ENCODE measurements at regions not wholly inside any gene's neighbourhood (a gene's known extent, or its start where the extent isn't known, plus 50 kb on each side); places are given as distances from the start of the nearest gene placed in this dataset.

- H3K27me3 ChIP-seq (ENCODE audit: control insufficient read depth in 2 of 2, insufficient read depth in 2 of 2, low read length in 2 of 2) = no peaks in the 10 kb centered on the region
- H3K4me1 ChIP-seq (ENCODE audit: control insufficient read depth in 1 of 2, insufficient read depth in 2 of 2, low read length in 2 of 2) = no peaks in the 10 kb centered on the region
- no peak overlapping the region for H3K27ac ChIP-seq (ENCODE audit: low read depth in 1 of 2, low read length in 2 of 2)
- no peak overlapping the region for H3K27ac Mint-ChIP-seq
- no peak overlapping the region for H2AFZ ChIP-seq (ENCODE audit: insufficient read depth, low read depth, low read length, poor library complexity, severe bottlenecking)
- H3K36me3 Mint-ChIP-seq = no peaks in the 10 kb centered on the region
- no peak overlapping the region for H3K4me2 ChIP-seq (replicated peaks; ENCODE audit: extremely low read depth, low read length, poor library complexity, severe bottlenecking)
- 40% methylated on average over 2 of the region's 3 CpGs for WGBS (ENCODE audit: insufficient coverage)
- TF ChIP-seq CTCF (IDR thresholded peaks at IDR 0.05) = no peak
- no peak overlapping the region for H3K4me3 ChIP-seq (replicated peaks in 1 of 3; ENCODE audit: low read depth in 2 of 3, low read length in 3 of 3)
- intact Hi-C loops (cut with micrococcal nuclease) = no loop called here
- peaks cover 0 to 1% (median 1%) of the 10 kb centered on the region in 3 donors for H3K27me3 Mint-ChIP-seq (ENCODE audit: low read depth in 3 of 3)
- H3K4me1 Mint-ChIP-seq = no peaks in the 10 kb centered on the region
- no peaks in the 10 kb centered on the region for H4K20me1 ChIP-seq (ENCODE audit: insufficient read depth, low read length)
- no peak overlapping the region for H3K9ac ChIP-seq (ENCODE audit: insufficient read depth, low read length, poor library complexity, severe bottlenecking)
- H3K4me3 Mint-ChIP-seq = no peak overlapping the region
- no peaks in the 10 kb centered on the region for H3K9me3 ChIP-seq (replicated peaks in 1 of 2; ENCODE audit: control insufficient read depth in 1 of 2, insufficient read depth in 1 of 2, low read length in 2 of 2)
- peaks cover 0 to 2% (median 0%) of the 10 kb centered on the region in 7 donors for H3K9me3 Mint-ChIP-seq
- no peaks in the 10 kb centered on the region for H3K79me2 ChIP-seq (ENCODE audit: insufficient read depth, low read length)
- H3K36me3 ChIP-seq (replicated peaks in 1 of 2; ENCODE audit: control insufficient read depth in 1 of 2, insufficient read depth in 2 of 2, low read length in 2 of 2) = no peaks in the 10 kb centered on the region
- DNase-seq = no peak
Measured at GRCh38 chr13:47094734-47095434, 198.0 kb upstream of the HTR2A start.

GRCh38 chr13:47092202-47092601 lies 195.3 kb upstream of the HTR2A start:
- peaks cover 0 to 1% (median 1%) of the 10 kb centered on the region in 3 donors for H3K27me3 Mint-ChIP-seq (ENCODE audit: low read depth in 3 of 3)
- TF ChIP-seq CTCF (IDR thresholded peaks at IDR 0.05) = no peak
- Histone ChIP-seq H3K79me2 (ENCODE audit: insufficient read depth, low read length) (no peaks in the 10 kb centered on the region), H2AFZ (ENCODE audit: insufficient read depth, low read depth, low read length, poor library complexity, severe bottlenecking) (no peak overlapping the region), H3K4me3 (replicated peaks in 1 of 3; ENCODE audit: low read depth in 2 of 3, low read length in 3 of 3) (no peak overlapping the region), H3K9me3 (replicated peaks in 1 of 2; ENCODE audit: control insufficient read depth in 1 of 2, insufficient read depth in 1 of 2, low read length in 2 of 2) (no peaks in the 10 kb centered on the region), H3K4me2 (replicated peaks; ENCODE audit: extremely low read depth, low read length, poor library complexity, severe bottlenecking) (no peak overlapping the region), H4K20me1 (ENCODE audit: insufficient read depth, low read length) (no peaks in the 10 kb centered on the region), H3K36me3 (replicated peaks in 1 of 2; ENCODE audit: control insufficient read depth in 1 of 2, insufficient read depth in 2 of 2, low read length in 2 of 2) (no peaks in the 10 kb centered on the region), H3K4me1 (ENCODE audit: control insufficient read depth in 1 of 2, insufficient read depth in 2 of 2, low read length in 2 of 2) (no peaks in the 10 kb centered on the region), H3K27ac (ENCODE audit: low read depth in 1 of 2, low read length in 2 of 2) (no peak overlapping the region), H3K9ac (ENCODE audit: insufficient read depth, low read length, poor library complexity, severe bottlenecking) (no peak overlapping the region), H3K27me3 (ENCODE audit: control insufficient read depth in 2 of 2, insufficient read depth in 2 of 2, low read length in 2 of 2) (no peaks in the 10 kb centered on the region)
- H3K4me1 Mint-ChIP-seq = no peaks in the 10 kb centered on the region
- H3K36me3 Mint-ChIP-seq = no peaks in the 10 kb centered on the region
- no peak overlapping the region for H3K4me3 Mint-ChIP-seq
- intact Hi-C loops (cut with micrococcal nuclease) = no loop called here
- H3K9me3 Mint-ChIP-seq = peaks cover 0 to 2% (median 0%) of the 10 kb centered on the region in 7 donors
- DNase-seq = no peak
- H3K27ac Mint-ChIP-seq = peak overlapping the region in 1 of 7 donors; percentile 76
- 89% methylated on average over 1 of the region's 2 CpGs for WGBS (ENCODE audit: insufficient coverage)
